Parathyroid adenoma (tissue), 2 donors: ENCODE measurements at regions not wholly inside any gene's neighbourhood (a gene's known extent, or its start where the extent isn't known, plus 50 kb on each side); places are given as distances from the start of the nearest gene placed in this dataset.

Experiments used
- H2AFZ ChIP-seq: fragments of 300-600 bp; sonication (generic); one replicate; pipeline ENCODE4 v1.7.0; 2017; ENCODE audit warnings: antibody characterized with exemption, mild to moderate bottlenecking
- H3K27ac ChIP-seq: fragments of 300-600 bp; sonication (generic); one replicate; pipeline ENCODE4 v1.7.0; 2017
- H3K27me3 ChIP-seq: fragments of 300-600 bp; sonication (generic); one replicate; pipeline ENCODE4 v1.7.0; 2017; ENCODE audit warnings: low read length; ENCODE audit not compliant: control insufficient read depth, insufficient read depth
- H3K36me3 ChIP-seq: fragments of 300-600 bp; sonication (generic); one replicate; pipeline ENCODE4 v1.7.0; 2017; ENCODE audit warnings: low read length; ENCODE audit not compliant: control insufficient read depth, insufficient read depth
- H3K4me1 ChIP-seq: fragments of 300-600 bp; sonication (generic); one replicate; pipeline ENCODE4 v1.7.0; 2017; ENCODE audit warnings: control low read depth
- H3K4me2 ChIP-seq: fragments of 300-600 bp; sonication (generic); one replicate; pipeline ENCODE4 v1.7.0; 2017; ENCODE audit warnings: low read length
- H3K4me3 ChIP-seq: fragments of 300-600 bp; sonication (generic); one replicate; pipeline ENCODE4 v1.7.0; 2017; ENCODE audit warnings: low read depth, low read length
- H3K79me2 ChIP-seq: fragments of 300-600 bp; sonication (generic); one replicate; pipeline ENCODE4 v1.7.0; 2017; ENCODE audit warnings: control low read depth
- H3K9ac ChIP-seq: fragments of 300-600 bp; sonication (generic); one replicate; pipeline ENCODE4 v1.7.0; 2017; ENCODE audit warnings: mild to moderate bottlenecking
- H3K9me3 ChIP-seq: fragments of 300-600 bp; sonication (generic); one replicate; pipeline ENCODE4 v1.7.0; 2017; ENCODE audit warnings: low read length; ENCODE audit not compliant: control insufficient read depth
- CTCF ChIP-seq: fragments of 300-600 bp; sonication (generic); IDR thresholded peaks from one replicate; pipeline ENCODE4 v1.7.0; 2017; ENCODE audit warnings: antibody characterized with exemption, mild to moderate bottlenecking
- donor health status: primary hyperparathyroidism.

DNA sequence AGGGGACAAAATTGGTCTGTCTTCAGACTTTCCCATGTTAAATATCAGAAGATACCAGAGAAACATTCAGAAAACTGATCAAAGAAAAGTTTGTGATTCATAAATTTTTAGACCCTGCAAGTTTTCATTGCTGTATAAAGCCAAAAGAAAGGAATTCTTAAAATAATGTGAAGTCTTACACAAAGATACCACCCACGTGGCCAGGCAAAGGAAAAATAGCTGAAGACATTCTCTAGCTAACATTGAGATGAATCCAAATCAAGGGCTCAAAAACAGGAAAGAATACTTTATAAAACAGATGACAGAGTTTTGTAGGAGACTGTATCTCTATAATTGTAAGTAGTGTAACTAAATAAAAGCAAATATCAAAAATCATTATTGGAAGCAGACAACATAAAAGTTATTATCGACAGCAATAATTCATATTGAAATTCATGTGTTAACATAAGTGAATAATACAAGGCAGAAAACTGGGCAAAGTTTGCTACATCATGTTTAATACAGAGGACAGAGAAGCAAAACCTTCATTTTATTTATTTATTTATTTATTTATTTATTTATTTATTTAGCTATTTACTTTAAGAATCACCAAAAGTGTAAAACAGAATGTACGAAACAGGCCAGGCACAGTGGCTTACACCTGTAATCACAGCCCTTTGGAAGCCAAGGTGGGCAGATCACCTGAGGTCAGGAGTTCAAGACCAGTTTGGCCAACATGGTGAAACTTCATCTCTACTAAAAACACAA, 204.6 kb upstream of the SLIT2 start:
- Histone ChIP-seq H3K4me3 (no peak overlapping the region), H3K4me2 (no peak overlapping the region), H3K4me1 (no peaks in the 10 kb centered on the region), H3K36me3 (no peaks in the 10 kb centered on the region), H3K27ac (no peak overlapping the region), H2AFZ (no peak overlapping the region), H3K9ac (no peak overlapping the region), H3K9me3 (no peaks in the 10 kb centered on the region), H3K27me3 (no peaks in the 10 kb centered on the region), H3K79me2 (no peaks in the 10 kb centered on the region)
- no peak for TF ChIP-seq CTCF

DNA sequence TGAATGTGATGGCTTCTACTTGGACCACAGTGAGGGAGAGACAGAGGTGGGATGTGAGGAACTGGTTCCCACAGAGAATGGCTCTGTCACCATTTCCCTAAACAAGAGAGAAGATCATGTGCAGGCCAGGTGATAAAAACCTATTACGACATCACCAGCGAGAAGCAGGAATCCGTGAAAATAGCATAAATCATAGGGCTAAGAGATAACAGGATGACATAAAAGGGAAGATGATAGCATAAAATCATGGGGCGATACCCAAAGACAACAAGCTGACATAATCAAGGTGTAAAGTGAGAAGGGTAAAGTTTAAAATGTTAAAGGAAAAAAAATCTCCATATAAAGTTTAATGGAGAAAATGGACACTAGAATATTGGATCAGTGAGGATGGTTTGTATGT, 205.5 kb upstream of the SLIT2 start:
- no peaks in the 10 kb centered on the region for H3K36me3 ChIP-seq
- no peaks in the 10 kb centered on the region for H3K9me3 ChIP-seq
- H3K4me3 ChIP-seq, result no peak overlapping the region
- no peaks in the 10 kb centered on the region for H3K79me2 ChIP-seq
- H3K27me3 ChIP-seq, result no peaks in the 10 kb centered on the region
- no peak overlapping the region for H2AFZ ChIP-seq
- H3K27ac ChIP-seq, result no peak overlapping the region
- no peak overlapping the region for H3K9ac ChIP-seq
- H3K4me1 ChIP-seq, result no peaks in the 10 kb centered on the region
- TF ChIP-seq CTCF, result no peak
- no peak overlapping the region for H3K4me2 ChIP-seq

DNA sequence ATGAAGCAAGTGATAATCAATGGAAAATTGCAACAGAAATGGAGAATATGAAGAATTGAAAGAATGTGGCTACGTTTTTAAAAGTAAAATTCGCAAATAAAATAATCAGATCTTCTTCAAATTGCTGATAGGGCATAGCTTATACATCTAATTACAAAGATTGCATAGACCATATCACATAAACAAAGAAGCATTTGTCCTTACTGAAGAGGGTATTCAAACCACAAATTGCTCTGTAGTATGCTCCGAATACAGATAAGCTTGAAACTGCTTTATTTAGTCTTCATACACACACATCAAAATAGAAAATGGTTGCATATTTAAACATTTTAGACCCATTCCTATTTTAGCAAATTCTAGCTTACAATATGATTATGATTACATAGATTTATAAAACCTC, 206.7 kb upstream of the SLIT2 start:
- Histone ChIP-seq H3K79me2 (no peaks in the 10 kb centered on the region), H3K4me3 (no peak overlapping the region), H3K36me3 (no peaks in the 10 kb centered on the region), H3K4me2 (no peak overlapping the region), H3K27ac (no peak overlapping the region), H2AFZ (no peak overlapping the region), H3K9me3 (no peaks in the 10 kb centered on the region), H3K27me3 (no peaks in the 10 kb centered on the region), H3K4me1 (no peaks in the 10 kb centered on the region), H3K9ac (no peak overlapping the region)
- TF ChIP-seq CTCF, result no peak

GRCh38 chr4:20044502-20044911, 207.2 kb upstream of the SLIT2 start:
- Histone ChIP-seq H2AFZ (no peak overlapping the region), H3K4me2 (no peak overlapping the region), H3K27me3 (no peaks in the 10 kb centered on the region), H3K36me3 (no peaks in the 10 kb centered on the region), H3K4me1 (no peaks in the 10 kb centered on the region), H3K27ac (no peak overlapping the region), H3K4me3 (no peak overlapping the region), H3K79me2 (no peaks in the 10 kb centered on the region), H3K9ac (no peak overlapping the region), H3K9me3 (no peaks in the 10 kb centered on the region)
- no peak for TF ChIP-seq CTCF

DNA sequence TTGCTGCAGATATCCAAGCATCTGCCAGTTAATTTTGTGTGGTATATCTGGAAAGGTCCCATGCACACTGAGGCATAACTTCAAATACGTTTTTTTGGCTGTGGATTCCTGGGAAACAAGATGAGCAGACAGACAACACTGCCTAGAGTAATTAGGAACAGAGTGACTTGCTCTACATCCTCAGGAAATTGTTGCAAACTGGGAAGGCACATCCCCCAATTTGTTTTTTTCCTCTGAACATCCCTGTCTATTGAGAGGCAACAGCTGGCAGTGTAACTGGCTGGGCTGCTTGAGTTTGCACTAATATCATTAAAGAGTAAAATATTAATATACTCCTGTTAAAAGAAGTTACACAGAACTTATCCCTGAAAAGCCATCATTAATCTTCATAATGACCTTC, 207.7 kb upstream of the SLIT2 start:
- no peak for TF ChIP-seq CTCF
- H3K36me3 ChIP-seq, result no peaks in the 10 kb centered on the region
- H3K4me3 ChIP-seq, result no peak overlapping the region

More for the DNA sequence above, 207.7 kb upstream of the SLIT2 start:
- no peak overlapping the region for H2AFZ ChIP-seq
- no peak overlapping the region for H3K27ac ChIP-seq
- H3K4me2 ChIP-seq, result no peak overlapping the region
- H3K79me2 ChIP-seq, result no peaks in the 10 kb centered on the region
- no peaks in the 10 kb centered on the region for H3K27me3 ChIP-seq
- H3K9ac ChIP-seq, result no peak overlapping the region
- no peaks in the 10 kb centered on the region for H3K4me1 ChIP-seq
- H3K9me3 ChIP-seq, result no peaks in the 10 kb centered on the region
